Vagina (tissue), 2 donors: ENCODE measurements at regions not wholly inside any gene's neighbourhood (a gene's known extent, or its start where the extent isn't known, plus 50 kb on each side); places are given as distances from the start of the nearest gene placed in this dataset.

ENCODE experiments used
- DNase-seq, 2 donors: peaks; one replicate each; pipeline ENCODE4 v3.0.0-alpha.2; 2017; ENCODE audit errors: extremely low spot score in 2 of 2
- H3K27ac ChIP-seq: fragments of 200-600 bp; sonication (generic); one replicate; pipeline ENCODE4 v1.5.1; 2019
- H3K27me3 ChIP-seq: fragments of 200-600 bp; sonication (generic); one replicate; pipeline ENCODE4 v1.5.1; 2019
- H3K36me3 ChIP-seq, 2 donors: fragments of 200-600 bp; sonication (generic); one replicate each; pipeline ENCODE4 v1.5.1; 2017 to 2019
- H3K4me1 ChIP-seq: fragments of 200-600 bp; sonication (generic); one replicate; pipeline ENCODE4 v1.5.1; 2019
- H3K4me3 ChIP-seq, 2 donors: fragments of 200-600 bp; sonication (generic); 1 replicate in 1 of 2; 2 replicates in 1 of 2; pipeline ENCODE4 v1.5.1; 2016 to 2019
- H3K9me3 ChIP-seq: fragments of 200-600 bp; sonication (generic); one replicate; pipeline ENCODE4 v1.5.1; 2019
- POLR2A ChIP-seq, 2 donors: fragments of 450-650 bp; IDR thresholded peaks; one replicate each; pipeline ENCODE4 v1.6.1; 2017; ENCODE audit warnings: antibody characterized with exemption in 2 of 2, mild to moderate bottlenecking in 2 of 2, moderate library complexity in 2 of 2
- POLR2AphosphoS5 ChIP-seq, 2 donors: sonication (generic); formaldehyde crosslinking; IDR thresholded peaks; one replicate each; pipeline ENCODE4 v1.9.0; 2017; ENCODE audit warnings: antibody characterized with exemption in 2 of 2, mild to moderate bottlenecking in 2 of 2, low read depth in 1 of 2; ENCODE audit not compliant: insufficient read depth in 1 of 2
- intact Hi-C: fragments of 100-400 bp; cut with DNase I; formaldehyde crosslinking; loops from one replicate; pipeline ENCODE4 v1.15.1; 2023
- TF ChIP-seq, protein P1 (sequence below), 3 experiments: fragments of 450-650 bp in 2 of 3; fragments of 200-600 bp in 1 of 3; sonication (generic) in 1 of 3; IDR thresholded peaks; one replicate each; pipeline ENCODE4 v1.5.1; 2017 to 2019; ENCODE audit warnings: antibody characterized with exemption in 3 of 3, mild to moderate bottlenecking in 2 of 3, moderate library complexity in 2 of 3

GRCh38 chr4:43233321-43233720 is 340.8 kb downstream of the GRXCR1 start:
- no peak for TF ChIP-seq POLR2A (IDR thresholded peaks at IDR 0.05)
- TF ChIP-seq, protein P1, sequence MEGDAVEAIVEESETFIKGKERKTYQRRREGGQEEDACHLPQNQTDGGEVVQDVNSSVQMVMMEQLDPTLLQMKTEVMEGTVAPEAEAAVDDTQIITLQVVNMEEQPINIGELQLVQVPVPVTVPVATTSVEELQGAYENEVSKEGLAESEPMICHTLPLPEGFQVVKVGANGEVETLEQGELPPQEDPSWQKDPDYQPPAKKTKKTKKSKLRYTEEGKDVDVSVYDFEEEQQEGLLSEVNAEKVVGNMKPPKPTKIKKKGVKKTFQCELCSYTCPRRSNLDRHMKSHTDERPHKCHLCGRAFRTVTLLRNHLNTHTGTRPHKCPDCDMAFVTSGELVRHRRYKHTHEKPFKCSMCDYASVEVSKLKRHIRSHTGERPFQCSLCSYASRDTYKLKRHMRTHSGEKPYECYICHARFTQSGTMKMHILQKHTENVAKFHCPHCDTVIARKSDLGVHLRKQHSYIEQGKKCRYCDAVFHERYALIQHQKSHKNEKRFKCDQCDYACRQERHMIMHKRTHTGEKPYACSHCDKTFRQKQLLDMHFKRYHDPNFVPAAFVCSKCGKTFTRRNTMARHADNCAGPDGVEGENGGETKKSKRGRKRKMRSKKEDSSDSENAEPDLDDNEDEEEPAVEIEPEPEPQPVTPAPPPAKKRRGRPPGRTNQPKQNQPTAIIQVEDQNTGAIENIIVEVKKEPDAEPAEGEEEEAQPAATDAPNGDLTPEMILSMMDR (IDR thresholded peaks at IDR 0.05): no peak
- intact Hi-C loops: no loop called here

DNA sequence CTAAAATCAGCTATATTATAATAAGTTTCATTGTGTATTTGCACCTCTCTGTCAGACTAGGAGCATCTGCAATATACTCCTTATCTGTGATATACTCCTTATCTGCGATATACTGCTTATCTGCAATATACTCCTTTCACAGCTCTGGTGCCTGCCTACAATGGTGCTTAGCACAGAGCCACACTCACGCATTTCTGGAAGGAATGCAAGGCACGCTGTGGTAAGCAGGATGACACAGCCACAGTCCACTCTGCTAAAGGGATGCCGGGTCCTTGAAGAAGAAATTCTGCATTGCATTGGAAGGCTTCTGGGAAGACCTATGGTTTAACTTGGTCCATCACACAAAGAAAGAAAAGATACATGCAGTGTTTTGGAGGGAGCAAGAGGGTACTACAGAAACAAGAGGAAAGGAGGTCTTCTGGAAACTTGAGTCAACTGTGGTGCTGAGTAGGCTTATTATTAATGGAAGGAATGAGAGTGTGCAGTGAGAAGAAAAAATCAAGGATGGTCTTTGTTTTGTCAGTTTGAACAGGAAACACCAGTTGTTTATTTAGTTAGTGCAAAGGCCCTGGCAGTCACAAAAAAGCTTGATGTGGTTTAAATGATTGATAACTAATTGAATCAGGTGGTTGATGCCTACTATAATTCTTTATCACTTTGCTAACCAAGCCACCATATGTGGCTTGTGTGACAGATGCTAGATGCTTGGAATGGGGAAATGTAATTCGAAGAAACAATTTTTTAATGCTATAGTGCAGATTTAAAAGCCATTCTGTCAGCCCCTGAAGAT is 342.3 kb downstream of the GRXCR1 start:
- H3K4me3 ChIP-seq: no peak overlapping the region
- H3K36me3 ChIP-seq: no peaks in the 10 kb centered on the region
- TF ChIP-seq, protein P1 (IDR thresholded peaks at IDR 0.05): no peak
- TF ChIP-seq POLR2AphosphoS5 (IDR thresholded peaks at IDR 0.05; ENCODE audit: insufficient read depth in 1 of 2, low read depth in 1 of 2): no peak
- no peak for TF ChIP-seq POLR2A (IDR thresholded peaks at IDR 0.05)
- intact Hi-C loops: no loop called here
- no peak for DNase-seq
- H3K27me3 ChIP-seq: no peaks in the 10 kb centered on the region
- no peaks in the 10 kb centered on the region for H3K4me1 ChIP-seq
- no peak overlapping the region for H3K27ac ChIP-seq
- no peaks in the 10 kb centered on the region for H3K9me3 ChIP-seq

More at GRCh38 chr4:43233321-43233720, 340.8 kb downstream of the GRXCR1 start:
- Histone ChIP-seq H3K36me3 (no peaks in the 10 kb centered on the region), H3K9me3 (no peaks in the 10 kb centered on the region), H3K27ac (no peak overlapping the region), H3K27me3 (no peaks in the 10 kb centered on the region), H3K4me1 (no peaks in the 10 kb centered on the region), H3K4me3 (no peak overlapping the region)
- no peak for DNase-seq

DNA sequence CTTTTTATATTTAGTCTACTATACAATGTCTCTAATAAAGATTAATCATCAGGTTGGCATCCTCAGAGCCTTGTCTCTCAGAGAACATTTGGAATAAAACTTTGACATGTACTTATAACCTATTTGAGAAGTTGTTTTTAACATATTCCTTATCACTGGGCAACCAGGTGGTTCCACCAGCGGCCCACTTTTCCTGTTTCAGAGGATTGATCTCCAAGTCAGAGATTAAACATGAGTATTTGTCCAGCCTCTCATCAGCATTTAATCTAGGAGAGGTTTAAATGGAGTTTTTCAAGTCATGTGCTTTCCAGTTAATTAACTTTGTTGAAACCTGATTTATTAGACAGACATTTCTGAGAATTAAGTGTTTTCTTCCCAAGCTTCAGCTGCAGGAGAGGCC is 345.5 kb downstream of the GRXCR1 start:
- H3K27ac ChIP-seq: no peak overlapping the region
- H3K27me3 ChIP-seq: no peaks in the 10 kb centered on the region
- H3K4me1 ChIP-seq: no peaks in the 10 kb centered on the region
- no peaks in the 10 kb centered on the region for H3K9me3 ChIP-seq
- no peaks in the 10 kb centered on the region for H3K36me3 ChIP-seq
- intact Hi-C loops: no loop called here
- no peak for TF ChIP-seq POLR2A (IDR thresholded peaks at IDR 0.05)
- DNase-seq: no peak
- H3K4me3 ChIP-seq: no peak overlapping the region

- TF ChIP-seq, protein P1 (IDR thresholded peaks at IDR 0.05): no peak
- TF ChIP-seq POLR2A (IDR thresholded peaks at IDR 0.05): no peak
- TF ChIP-seq POLR2AphosphoS5 (IDR thresholded peaks at IDR 0.05; ENCODE audit: insufficient read depth in 1 of 2, low read depth in 1 of 2): no peak
- Histone ChIP-seq H3K36me3 (no peaks in the 10 kb centered on the region), H3K4me1 (no peaks in the 10 kb centered on the region), H3K27me3 (no peaks in the 10 kb centered on the region), H3K4me3 (no peak overlapping the region), H3K9me3 (no peaks in the 10 kb centered on the region), H3K27ac (no peak overlapping the region)
- intact Hi-C loops: no loop called here
- no peak for DNase-seq
These were observed 346.1 kb downstream of the GRXCR1 start for GRCh38 chr4:43238585-43238984.

DNA sequence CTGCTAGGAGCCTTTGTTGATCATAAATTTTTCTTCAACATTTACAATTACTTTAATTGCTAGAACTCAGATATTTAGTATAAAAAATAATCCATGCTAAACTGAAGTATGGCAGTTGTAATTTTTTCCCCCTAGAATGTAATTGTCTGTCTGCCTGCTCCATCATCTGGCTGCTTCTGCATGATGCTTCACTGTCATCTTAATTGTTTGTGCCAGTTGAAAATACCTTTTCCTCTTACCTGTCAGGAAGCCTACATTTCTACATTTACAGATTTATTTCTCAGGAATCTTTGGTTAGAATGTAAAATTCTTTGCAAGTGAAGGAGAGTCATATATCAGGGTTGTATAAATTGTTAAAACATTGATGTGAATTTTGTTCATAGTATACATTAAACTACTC is 348.6 kb downstream of the GRXCR1 start:
- H3K4me1 ChIP-seq: no peaks in the 10 kb centered on the region
- H3K27ac ChIP-seq: no peak overlapping the region
- H3K9me3 ChIP-seq: no peaks in the 10 kb centered on the region
- intact Hi-C loops: no loop called here
- TF ChIP-seq POLR2AphosphoS5 (IDR thresholded peaks at IDR 0.05; ENCODE audit: insufficient read depth in 1 of 2, low read depth in 1 of 2): no peak
- TF ChIP-seq, protein P1 (IDR thresholded peaks at IDR 0.05): no peak
- TF ChIP-seq POLR2A (IDR thresholded peaks at IDR 0.05): no peak
- H3K36me3 ChIP-seq: no peaks in the 10 kb centered on the region
- no peak overlapping the region for H3K4me3 ChIP-seq
- DNase-seq: no peak
- H3K27me3 ChIP-seq: no peaks in the 10 kb centered on the region
